ENCODE measurements at regions not wholly inside any gene's neighbourhood (a gene's known extent, or its start where the extent isn't known, plus 50 kb on each side); places are given as distances from the start of the nearest gene placed in this dataset.

GRCh38 chr16:58912571-58912970, 178.5 kb upstream of the GOT2 start:
- Mint-ChIP-seq H3K36me3 (ENCODE audit: insufficient read depth, unreplicated experiment) (peaks cover 6% of the 10 kb centered on the region), H3K4me3 (ENCODE audit: unreplicated experiment) (no peak overlapping the region), H3K27me3 (ENCODE audit: insufficient read depth, unreplicated experiment) (peaks cover 27% of the 10 kb centered on the region), H3K27ac (ENCODE audit: low read depth, unreplicated experiment) (no peak overlapping the region), H3K9me3 (ENCODE audit: unreplicated experiment) (peaks cover 7% of the 10 kb centered on the region), H3K4me1 (ENCODE audit: insufficient read depth, unreplicated experiment) (no peaks in the 10 kb centered on the region)
- BruUV-seq (replicated peaks): no TSS peak
- intact Hi-C loops (cut with micrococcal nuclease): no loop called here
- CTCF ChIA-PET: interaction anchor here (0.8 kb wide), 2 partner anchors 10 to 23 kb away, joined by 3 to 5 read pairs; no protein-coding TSS in a partner anchor
- POLR2A ChIA-PET: no interaction called here
- no peak for DNase-seq (ENCODE audit: unreplicated experiment)
- TF ChIP-seq CTCF (IDR thresholded peaks at IDR 0.05; ENCODE audit: unreplicated experiment): no peak

DNA sequence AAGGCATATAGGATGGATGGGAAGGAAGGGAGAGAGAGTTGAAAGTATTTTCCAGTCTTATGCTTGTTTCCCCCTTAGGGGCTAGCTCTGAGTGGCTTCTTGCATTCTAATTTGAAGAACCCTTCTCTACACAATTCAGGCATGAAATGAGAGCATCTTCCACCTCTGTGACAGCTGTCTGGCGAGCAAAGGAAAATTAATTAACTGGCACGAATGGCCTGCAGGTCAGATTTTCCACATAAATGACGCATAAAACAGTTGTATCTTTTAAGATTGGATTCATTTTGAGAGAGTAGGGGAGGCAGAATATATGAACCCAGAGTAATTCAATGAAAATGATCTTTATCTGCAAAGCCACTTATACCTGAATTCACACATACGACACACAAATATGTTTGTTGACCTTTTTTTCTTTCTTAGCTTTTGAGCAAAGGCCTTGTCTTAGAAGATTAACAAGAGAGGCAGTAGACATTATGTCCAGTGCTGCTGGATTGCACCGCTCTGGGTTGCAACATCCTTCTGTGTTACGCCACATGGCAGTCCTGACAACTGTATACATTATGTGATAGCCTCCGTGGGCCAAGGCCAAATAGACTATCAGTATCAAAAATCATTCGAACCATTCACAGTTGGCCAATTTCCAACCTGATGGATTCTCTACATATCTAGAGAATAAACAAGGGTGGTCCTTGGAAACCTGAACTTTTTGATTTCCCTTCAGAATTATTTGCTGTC, 173.0 kb upstream of the GOT2 start:
- no peak for DNase-seq (ENCODE audit: unreplicated experiment)
- intact Hi-C loops (cut with micrococcal nuclease): no loop called here
- no peak overlapping the region for H3K27ac Mint-ChIP-seq (ENCODE audit: low read depth, unreplicated experiment)
- ChIA-PET POLR2A (no interaction called here), CTCF (no interaction called here)
- no peak overlapping the region for H3K4me3 Mint-ChIP-seq (ENCODE audit: unreplicated experiment)
- peaks cover 6% of the 10 kb centered on the region for H3K36me3 Mint-ChIP-seq (ENCODE audit: insufficient read depth, unreplicated experiment)
- no peak for TF ChIP-seq CTCF (IDR thresholded peaks at IDR 0.05; ENCODE audit: unreplicated experiment)
- no peaks in the 10 kb centered on the region for H3K9me3 Mint-ChIP-seq (ENCODE audit: unreplicated experiment)
- H3K27me3 Mint-ChIP-seq (ENCODE audit: insufficient read depth, unreplicated experiment): peaks cover 23% of the 10 kb centered on the region
- no TSS peak for BruUV-seq (replicated peaks)
- H3K4me1 Mint-ChIP-seq (ENCODE audit: insufficient read depth, unreplicated experiment): peaks cover 6% of the 10 kb centered on the region

GRCh38 chr16:58904291-58904690, 170.2 kb upstream of the GOT2 start:
- H3K4me3 Mint-ChIP-seq (ENCODE audit: unreplicated experiment): no peak overlapping the region
- no peak for DNase-seq (ENCODE audit: unreplicated experiment)
- H3K36me3 Mint-ChIP-seq (ENCODE audit: insufficient read depth, unreplicated experiment): peaks cover 2% of the 10 kb centered on the region
- intact Hi-C loops (cut with micrococcal nuclease): no loop called here
- H3K4me1 Mint-ChIP-seq (ENCODE audit: insufficient read depth, unreplicated experiment): peaks cover 6% of the 10 kb centered on the region
- BruUV-seq (replicated peaks): no TSS peak
- H3K9me3 Mint-ChIP-seq (ENCODE audit: unreplicated experiment): no peaks in the 10 kb centered on the region
- POLR2A ChIA-PET: interaction anchor here (1.5 kb wide), 1 partner anchor 9 kb away, joined by 4 read pairs; no protein-coding TSS in a partner anchor
- CTCF ChIA-PET: interaction anchor here (0.6 kb wide), 2 partner anchors 71 to 143 kb away, joined by 3 read pairs; no protein-coding TSS in a partner anchor
- no peak overlapping the region for H3K27ac Mint-ChIP-seq (ENCODE audit: low read depth, unreplicated experiment)
- H3K27me3 Mint-ChIP-seq (ENCODE audit: insufficient read depth, unreplicated experiment): peaks cover 12% of the 10 kb centered on the region
- TF ChIP-seq CTCF (IDR thresholded peaks at IDR 0.05; ENCODE audit: unreplicated experiment): no peak

DNA sequence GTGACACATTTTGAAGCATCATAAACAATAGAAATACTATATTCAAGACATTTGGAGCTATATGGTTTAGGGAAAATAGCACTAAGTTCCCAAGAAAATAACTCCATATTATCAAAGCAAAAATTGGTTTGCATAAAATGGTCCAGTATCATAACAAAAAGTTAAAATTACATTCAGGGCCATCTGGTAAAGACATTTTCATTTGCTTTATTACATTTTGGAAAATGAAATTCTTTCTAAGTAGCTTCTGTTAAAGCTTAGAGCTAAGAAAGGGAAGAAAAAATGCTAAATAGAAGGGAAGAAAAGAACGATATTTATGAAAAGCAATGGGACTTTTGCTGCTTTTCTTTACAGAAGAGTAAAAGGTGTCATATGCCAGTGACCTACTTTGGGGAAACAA, 155.4 kb upstream of the GOT2 start:
- DNase-seq (ENCODE audit: unreplicated experiment): no peak
- BruUV-seq (replicated peaks): no TSS peak
- Mint-ChIP-seq H3K27me3 (ENCODE audit: insufficient read depth, unreplicated experiment) (peaks cover 28% of the 10 kb centered on the region), H3K9me3 (ENCODE audit: unreplicated experiment) (peaks cover 16% of the 10 kb centered on the region), H3K27ac (ENCODE audit: low read depth, unreplicated experiment) (no peak overlapping the region), H3K4me1 (ENCODE audit: insufficient read depth, unreplicated experiment) (no peaks in the 10 kb centered on the region), H3K4me3 (ENCODE audit: unreplicated experiment) (no peak overlapping the region), H3K36me3 (ENCODE audit: insufficient read depth, unreplicated experiment) (no peaks in the 10 kb centered on the region)
- CTCF ChIA-PET: interaction anchor here (0.6 to 1.0 kb wide), 2 partner anchors 23 to 437 kb away, joined by 3 to 5 read pairs; no protein-coding TSS in a partner anchor
- intact Hi-C loops (cut with micrococcal nuclease): no loop called here
- POLR2A ChIA-PET: no interaction called here
- no peak for TF ChIP-seq CTCF (IDR thresholded peaks at IDR 0.05; ENCODE audit: unreplicated experiment)
